ENCODE measurements at regions not wholly inside any gene's neighbourhood (a gene's known extent, or its start where the extent isn't known, plus 50 kb on each side); places are given as distances from the start of the nearest gene placed in this dataset.
"Not testable (repeated sequence)": the region's sequence is repeated elsewhere in the genome, so short reads cannot be mapped to it uniquely, and the experiment has no call there.

DNA sequence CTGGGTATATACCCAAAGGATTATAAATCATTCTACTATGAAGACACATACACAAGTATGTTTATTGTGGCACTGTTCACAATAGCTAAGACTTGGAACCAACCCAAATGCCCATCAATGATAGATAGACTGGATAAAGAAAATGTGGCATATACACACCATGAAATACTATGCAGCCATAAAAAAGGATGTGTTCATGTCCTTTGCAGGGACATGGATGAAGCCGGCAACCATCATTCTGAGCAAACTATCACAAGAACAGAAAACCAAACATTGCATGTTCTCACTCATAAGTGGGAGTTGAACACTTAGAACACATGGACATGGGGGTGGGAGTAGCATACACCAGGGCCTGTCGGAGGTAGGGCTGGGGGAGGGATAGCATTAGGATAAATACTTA lies 94.6 kb upstream of the TBX22 start:
- CTCF ChIA-PET (ENCODE audit: unreplicated experiment); H4K20me1 ChIP-seq (ENCODE audit: insufficient read depth, low read length): not testable (repeated sequence)

DNA sequence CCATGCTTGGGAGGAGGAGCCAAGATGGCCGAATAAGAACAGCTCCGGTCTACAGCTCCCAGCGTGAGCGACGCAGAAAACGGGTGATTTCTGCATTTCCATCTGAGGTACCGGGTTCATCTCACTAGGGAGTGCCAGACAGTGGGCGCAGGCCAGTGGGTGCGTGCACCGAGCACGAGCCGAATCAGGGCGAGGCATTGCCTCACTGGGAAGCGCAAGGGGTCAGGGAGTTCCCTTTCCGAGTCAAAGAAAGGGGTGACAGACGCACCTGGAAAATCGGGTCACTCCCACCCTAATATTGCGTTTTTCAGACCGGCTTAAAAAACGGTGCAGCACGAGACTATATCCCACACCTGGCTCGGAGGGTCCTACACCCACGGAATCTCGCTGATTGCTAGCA lies 87.8 kb upstream of the TBX22 start:
- H3K27ac ChIP-seq (ENCODE audit: low read depth, low read length, poor library complexity, severe bottlenecking); BruUV-seq (replicated peaks); H3K9me3 ChIP-seq (ENCODE audit: low read length); H3K4me1 ChIP-seq (ENCODE audit: insufficient read depth, low read length, poor library complexity, severe bottlenecking); H2AFZ ChIP-seq (ENCODE audit: low read length); H3K79me2 ChIP-seq (ENCODE audit: insufficient read depth, low read depth, low read length); H4K20me1 ChIP-seq (ENCODE audit: insufficient read depth, low read length); intact Hi-C loops (cut with micrococcal nuclease; ENCODE audit: unreplicated experiment); H3K36me3 ChIP-seq (ENCODE audit: insufficient read depth, low read length); H3K4me2 ChIP-seq (ENCODE audit: low read length); POLR2A ChIA-PET; H3K9me2 ChIP-seq (ENCODE audit: insufficient read depth, low read length); H3K4me3 ChIP-seq (ENCODE audit: low read depth, low read length, poor library complexity, severe bottlenecking); CTCF ChIA-PET (ENCODE audit: unreplicated experiment); DNase-seq (ENCODE audit: low spot score): not testable (repeated sequence)

More for the DNA sequence above, 94.6 kb upstream of the TBX22 start:
- H3K9me2 ChIP-seq (ENCODE audit: insufficient read depth, low read length); H2AFZ ChIP-seq (ENCODE audit: low read length); BruUV-seq (replicated peaks); H3K27ac ChIP-seq (ENCODE audit: low read depth, low read length, poor library complexity, severe bottlenecking); H3K4me1 ChIP-seq (ENCODE audit: insufficient read depth, low read length, poor library complexity, severe bottlenecking); H3K36me3 ChIP-seq (ENCODE audit: insufficient read depth, low read length); DNase-seq (ENCODE audit: low spot score); H3K9me3 ChIP-seq (ENCODE audit: low read length); intact Hi-C loops (cut with micrococcal nuclease; ENCODE audit: unreplicated experiment); POLR2A ChIA-PET; H3K79me2 ChIP-seq (ENCODE audit: insufficient read depth, low read depth, low read length); H3K4me2 ChIP-seq (ENCODE audit: low read length); H3K4me3 ChIP-seq (ENCODE audit: low read depth, low read length, poor library complexity, severe bottlenecking): not testable (repeated sequence)

DNA sequence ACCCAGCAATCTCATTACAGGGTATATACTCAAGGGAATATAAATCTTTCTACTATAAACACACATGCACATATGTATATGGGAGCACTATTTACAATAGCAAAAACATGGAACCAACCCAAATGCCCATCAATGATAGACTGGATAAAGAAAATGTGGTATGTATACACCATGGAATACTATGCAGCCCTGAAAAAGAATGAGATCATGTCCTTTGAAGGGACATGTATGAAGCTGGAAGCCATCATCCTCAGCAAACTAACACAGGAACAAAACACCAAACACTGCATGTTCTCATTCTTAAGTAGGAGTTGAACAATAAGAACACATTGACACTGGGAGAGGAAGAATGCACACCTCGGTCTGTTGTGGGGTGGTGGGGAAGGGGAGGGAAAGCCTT lies 80.6 kb upstream of the TBX22 start:
- no peaks in the 10 kb centered on the region for H3K9me2 ChIP-seq (ENCODE audit: insufficient read depth, low read length)
- no peaks in the 10 kb centered on the region for H3K4me1 ChIP-seq (ENCODE audit: insufficient read depth, low read length, poor library complexity, severe bottlenecking)
- H3K27ac ChIP-seq (ENCODE audit: low read depth, low read length, poor library complexity, severe bottlenecking): no peak overlapping the region
- intact Hi-C loops (cut with micrococcal nuclease; ENCODE audit: unreplicated experiment): no loop called here
- POLR2A ChIA-PET: no interaction called here
- H3K4me3 ChIP-seq (ENCODE audit: low read depth, low read length, poor library complexity, severe bottlenecking): no peak overlapping the region
- H2AFZ ChIP-seq (ENCODE audit: low read length): no peak overlapping the region
- no peak for DNase-seq (ENCODE audit: low spot score)
- H3K36me3 ChIP-seq (ENCODE audit: insufficient read depth, low read length): no peaks in the 10 kb centered on the region
- no peak overlapping the region for H3K4me2 ChIP-seq (ENCODE audit: low read length)
- no peaks in the 10 kb centered on the region for H3K9me3 ChIP-seq (ENCODE audit: low read length)
- no TSS peak for BruUV-seq (replicated peaks)
- CTCF ChIA-PET (ENCODE audit: unreplicated experiment): no interaction called here
- TF ChIP-seq, protein P1, sequence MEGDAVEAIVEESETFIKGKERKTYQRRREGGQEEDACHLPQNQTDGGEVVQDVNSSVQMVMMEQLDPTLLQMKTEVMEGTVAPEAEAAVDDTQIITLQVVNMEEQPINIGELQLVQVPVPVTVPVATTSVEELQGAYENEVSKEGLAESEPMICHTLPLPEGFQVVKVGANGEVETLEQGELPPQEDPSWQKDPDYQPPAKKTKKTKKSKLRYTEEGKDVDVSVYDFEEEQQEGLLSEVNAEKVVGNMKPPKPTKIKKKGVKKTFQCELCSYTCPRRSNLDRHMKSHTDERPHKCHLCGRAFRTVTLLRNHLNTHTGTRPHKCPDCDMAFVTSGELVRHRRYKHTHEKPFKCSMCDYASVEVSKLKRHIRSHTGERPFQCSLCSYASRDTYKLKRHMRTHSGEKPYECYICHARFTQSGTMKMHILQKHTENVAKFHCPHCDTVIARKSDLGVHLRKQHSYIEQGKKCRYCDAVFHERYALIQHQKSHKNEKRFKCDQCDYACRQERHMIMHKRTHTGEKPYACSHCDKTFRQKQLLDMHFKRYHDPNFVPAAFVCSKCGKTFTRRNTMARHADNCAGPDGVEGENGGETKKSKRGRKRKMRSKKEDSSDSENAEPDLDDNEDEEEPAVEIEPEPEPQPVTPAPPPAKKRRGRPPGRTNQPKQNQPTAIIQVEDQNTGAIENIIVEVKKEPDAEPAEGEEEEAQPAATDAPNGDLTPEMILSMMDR (conservative IDR thresholded peaks at IDR 0.05; ENCODE audit: low read length): no peak
- no peak for TF ChIP-seq EZH2phosphoT487 (IDR thresholded peaks at IDR 0.05; ENCODE audit: borderline replicate concordance, low read depth, low read length)
- H3K79me2 ChIP-seq (ENCODE audit: insufficient read depth, low read depth, low read length): no peaks in the 10 kb centered on the region
- H4K20me1 ChIP-seq (ENCODE audit: insufficient read depth, low read length): no peaks in the 10 kb centered on the region

DNA sequence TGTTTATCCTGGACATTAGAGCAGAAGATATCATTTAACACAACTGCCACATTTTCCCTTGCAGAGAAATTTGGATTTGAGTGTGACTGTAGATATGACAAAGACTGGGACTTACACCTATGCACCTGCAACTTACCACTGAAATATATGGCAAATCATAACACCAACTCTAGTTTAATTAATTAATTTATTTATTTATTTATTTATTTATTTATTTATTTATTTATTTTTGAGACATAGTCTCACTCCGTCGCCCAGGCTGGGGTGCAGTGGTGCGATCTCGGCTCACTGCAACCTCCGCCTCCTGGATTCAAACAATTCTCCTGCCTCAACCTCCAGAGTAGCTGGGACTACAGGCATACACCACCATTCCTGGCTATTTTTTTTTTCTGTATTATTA lies 50.4 kb upstream of the TBX22 start:
- H3K4me3 ChIP-seq (ENCODE audit: low read depth, low read length, poor library complexity, severe bottlenecking); H3K9me3 ChIP-seq (ENCODE audit: low read length); H4K20me1 ChIP-seq (ENCODE audit: insufficient read depth, low read length); H3K4me1 ChIP-seq (ENCODE audit: insufficient read depth, low read length, poor library complexity, severe bottlenecking); H2AFZ ChIP-seq (ENCODE audit: low read length); H3K36me3 ChIP-seq (ENCODE audit: insufficient read depth, low read length); CTCF ChIA-PET (ENCODE audit: unreplicated experiment); H3K9me2 ChIP-seq (ENCODE audit: insufficient read depth, low read length); BruUV-seq (replicated peaks); DNase-seq (ENCODE audit: low spot score); H3K27ac ChIP-seq (ENCODE audit: low read depth, low read length, poor library complexity, severe bottlenecking); H3K4me2 ChIP-seq (ENCODE audit: low read length); H3K79me2 ChIP-seq (ENCODE audit: insufficient read depth, low read depth, low read length); intact Hi-C loops (cut with micrococcal nuclease; ENCODE audit: unreplicated experiment): not testable (repeated sequence)
- POLR2A ChIA-PET: interaction anchor here (0.7 kb wide), 1 partner anchor 46 kb away, joined by 4 read pairs; no protein-coding TSS in a partner anchor

Data from OCI-LY7 (cell line).